Neural progenitor cell (in vitro differentiated cells): ENCODE measurements at regions not wholly inside any gene's neighbourhood (a gene's known extent, or its start where the extent isn't known, plus 50 kb on each side); places are given as distances from the start of the nearest gene placed in this dataset.
"Not testable (repeated sequence)": the region's sequence is repeated elsewhere in the genome, so short reads cannot be mapped to it uniquely, and the experiment has no call there.

ENCODE experiments used
- DNase-seq: peaks from one replicate; pipeline ENCODE4 v3.0.0-alpha.2; 2016; ENCODE audit warnings: low spot score
- H2AFZ ChIP-seq: fragments of 200-600 bp; sonication (generic); replicated peaks from 2 replicates; pipeline ENCODE4 v1.6.1; 2016; ENCODE audit warnings: antibody characterized with exemption
- H3F3A ChIP-seq: fragments of 200-600 bp; sonication (generic); 2 replicates; pipeline ENCODE4 v1.6.1; 2016; ENCODE audit warnings: antibody characterized with exemption, low read depth
- H3K27ac ChIP-seq: fragments of 200-600 bp; sonication (generic); 2 replicates; pipeline ENCODE4 v1.5.1; 2016; ENCODE audit warnings: mild to moderate bottlenecking
- H3K27me3 ChIP-seq: fragments of 200-600 bp; sonication (generic); 2 replicates; pipeline ENCODE4 v1.6.1; 2016; ENCODE audit warnings: mild to moderate bottlenecking, moderate library complexity
- H3K36me3 ChIP-seq: fragments of 200-600 bp; sonication (generic); 2 replicates; pipeline ENCODE4 v1.5.1; 2016
- H3K4me1 ChIP-seq: fragments of 200-600 bp; sonication (generic); 2 replicates; pipeline ENCODE4 v1.6.1; 2016; ENCODE audit warnings: mixed run types
- H3K4me2 ChIP-seq: fragments of 200-600 bp; sonication (generic); 2 replicates; pipeline ENCODE4 v1.6.1; 2016
- H3K4me3 ChIP-seq: fragments of 200-600 bp; sonication (generic); 2 replicates; pipeline ENCODE4 v1.5.1; 2016
- H3K79me2 ChIP-seq: fragments of 200-600 bp; sonication (generic); 2 replicates; pipeline ENCODE4 v1.6.1; 2016; ENCODE audit warnings: low read depth
- H3K9ac ChIP-seq: fragments of 200-600 bp; sonication (generic); 2 replicates; pipeline ENCODE4 v1.6.1; 2016
- H3K9me3 ChIP-seq: fragments of 200-600 bp; sonication (generic); 2 replicates; pipeline ENCODE4 v1.5.1; 2016; ENCODE audit warnings: low read depth
- H4K20me1 ChIP-seq: fragments of 200-600 bp; sonication (generic); 2 replicates; pipeline ENCODE4 v1.6.1; 2016; ENCODE audit warnings: low read depth
- H3K27ac Mint-ChIP-seq: 3 replicates; pipeline ENCODE4 v1.8.0; 2021; ENCODE audit warnings: mixed read lengths
- H3K27me3 Mint-ChIP-seq: 2 replicates; pipeline ENCODE4 v1.8.0; 2022; ENCODE audit warnings: low read depth, mild to moderate bottlenecking, inconsistent platforms, moderate library complexity, mixed read lengths; ENCODE audit not compliant: insufficient read depth
- H3K36me3 Mint-ChIP-seq: 3 replicates; pipeline ENCODE4 v1.8.0; 2021; ENCODE audit warnings: mixed read lengths
- H3K4me1 Mint-ChIP-seq: 3 replicates; pipeline ENCODE4 v1.8.0; 2021; ENCODE audit warnings: mixed read lengths
- H3K4me3 Mint-ChIP-seq: 3 replicates; pipeline ENCODE4 v1.8.0; 2021; ENCODE audit warnings: mild to moderate bottlenecking, moderate library complexity, mixed read lengths
- H3K9me3 Mint-ChIP-seq: 3 replicates; pipeline ENCODE4 v1.8.0; 2020; ENCODE audit warnings: mixed read lengths
- EZH2 ChIP-seq: fragments of 200-600 bp; sonication (generic); IDR thresholded peaks from 2 replicates; pipeline ENCODE4 v1.6.1; 2017; ENCODE audit warnings: antibody characterized with exemption, mild to moderate bottlenecking, moderate library complexity
- EZH2phosphoT487 ChIP-seq: fragments of 200-600 bp; sonication (generic); IDR thresholded peaks from 2 replicates; pipeline ENCODE4 v1.6.1; 2017; ENCODE audit warnings: antibody characterized with exemption
- TF ChIP-seq, protein P1 (sequence below): fragments of 200-600 bp; sonication (generic); IDR thresholded peaks from 2 replicates; pipeline ENCODE4 v1.5.1; 2017; ENCODE audit warnings: antibody characterized with exemption, mild to moderate bottlenecking

DNA sequence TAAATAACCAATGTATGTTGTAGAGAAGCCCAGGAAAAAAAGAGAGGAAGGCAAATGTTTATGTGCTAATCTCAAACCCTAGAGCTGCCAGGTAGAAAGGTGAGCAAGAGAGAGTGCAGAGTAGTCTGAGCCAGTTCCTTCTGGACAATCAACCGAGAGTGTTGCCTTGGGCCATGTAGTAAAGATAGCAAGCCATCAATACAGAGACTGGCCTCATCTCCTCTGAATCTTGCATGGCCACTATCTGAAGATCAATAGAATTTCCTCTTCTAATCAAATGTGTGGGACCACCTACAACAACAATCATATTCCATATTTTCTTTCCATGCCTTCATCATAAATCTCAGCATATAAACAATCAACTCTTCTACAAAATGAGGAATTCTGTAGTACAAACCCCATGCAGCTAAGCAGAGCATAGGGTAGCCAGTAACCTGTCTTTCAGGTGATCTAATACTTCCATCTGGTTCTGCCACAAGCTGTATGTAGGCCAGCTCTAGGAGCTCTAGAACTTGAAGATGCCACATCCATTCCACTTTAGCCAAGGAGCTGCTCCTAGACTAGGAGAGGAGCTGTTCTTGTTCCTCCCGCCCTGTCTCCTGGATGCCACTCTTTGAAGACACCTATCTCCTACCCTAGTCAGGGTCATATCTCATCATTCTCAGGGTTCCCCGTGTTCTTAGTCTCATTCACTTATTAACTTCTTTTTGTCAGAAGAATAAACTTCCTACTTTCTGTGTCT lies 75.8 kb upstream of the SLC38A4 start:
- H3K27me3 ChIP-seq, result no peaks in the 10 kb centered on the region
- no peaks in the 10 kb centered on the region for H4K20me1 ChIP-seq
- H3F3A ChIP-seq, result no peaks in the 10 kb centered on the region
- Mint-ChIP-seq H3K4me1 (no peaks in the 10 kb centered on the region), H3K4me3 (no peak overlapping the region), H3K9me3 (no peaks in the 10 kb centered on the region), H3K27me3 (no peaks in the 10 kb centered on the region), H3K27ac (no peak overlapping the region), H3K36me3 (no peaks in the 10 kb centered on the region)
- no peak overlapping the region for H3K9ac ChIP-seq
- no peak overlapping the region for H3K4me2 ChIP-seq
- H3K27ac ChIP-seq, result no peak overlapping the region
- H3K4me1 ChIP-seq, result no peaks in the 10 kb centered on the region
- no peak for TF ChIP-seq EZH2phosphoT487
- TF ChIP-seq EZH2, result no peak
- TF ChIP-seq, protein P1, sequence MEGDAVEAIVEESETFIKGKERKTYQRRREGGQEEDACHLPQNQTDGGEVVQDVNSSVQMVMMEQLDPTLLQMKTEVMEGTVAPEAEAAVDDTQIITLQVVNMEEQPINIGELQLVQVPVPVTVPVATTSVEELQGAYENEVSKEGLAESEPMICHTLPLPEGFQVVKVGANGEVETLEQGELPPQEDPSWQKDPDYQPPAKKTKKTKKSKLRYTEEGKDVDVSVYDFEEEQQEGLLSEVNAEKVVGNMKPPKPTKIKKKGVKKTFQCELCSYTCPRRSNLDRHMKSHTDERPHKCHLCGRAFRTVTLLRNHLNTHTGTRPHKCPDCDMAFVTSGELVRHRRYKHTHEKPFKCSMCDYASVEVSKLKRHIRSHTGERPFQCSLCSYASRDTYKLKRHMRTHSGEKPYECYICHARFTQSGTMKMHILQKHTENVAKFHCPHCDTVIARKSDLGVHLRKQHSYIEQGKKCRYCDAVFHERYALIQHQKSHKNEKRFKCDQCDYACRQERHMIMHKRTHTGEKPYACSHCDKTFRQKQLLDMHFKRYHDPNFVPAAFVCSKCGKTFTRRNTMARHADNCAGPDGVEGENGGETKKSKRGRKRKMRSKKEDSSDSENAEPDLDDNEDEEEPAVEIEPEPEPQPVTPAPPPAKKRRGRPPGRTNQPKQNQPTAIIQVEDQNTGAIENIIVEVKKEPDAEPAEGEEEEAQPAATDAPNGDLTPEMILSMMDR, result no peak
- no peak for DNase-seq
- H2AFZ ChIP-seq, result no peak overlapping the region
- H3K9me3 ChIP-seq, result no peaks in the 10 kb centered on the region
- no peaks in the 10 kb centered on the region for H3K36me3 ChIP-seq
- H3K4me3 ChIP-seq, result no peak overlapping the region
- no peaks in the 10 kb centered on the region for H3K79me2 ChIP-seq

DNA sequence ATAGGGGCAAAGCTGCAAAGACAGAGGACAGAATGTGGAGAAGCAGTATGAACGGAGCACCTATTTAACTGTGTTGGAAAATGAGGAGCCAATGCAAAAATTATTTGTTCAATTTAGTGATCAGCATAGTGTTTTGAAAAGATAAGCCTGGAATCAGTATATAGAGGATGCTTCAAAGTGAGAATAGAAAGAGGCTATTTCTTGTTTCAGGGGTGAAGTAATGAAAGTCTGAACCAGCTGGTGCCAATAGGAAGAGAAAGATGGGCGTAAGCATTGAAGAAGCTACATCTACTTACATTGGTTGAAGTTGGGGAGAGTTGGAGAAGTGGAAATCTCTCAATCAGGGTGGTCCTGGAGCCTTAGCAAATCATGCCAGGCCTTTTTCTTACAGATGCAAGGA lies 77.3 kb upstream of the SLC38A4 start:
- no peaks in the 10 kb centered on the region for H3K79me2 ChIP-seq
- no peak overlapping the region for H3K4me3 Mint-ChIP-seq
- H3K27ac ChIP-seq, result no peak overlapping the region
- H3K36me3 ChIP-seq, result no peaks in the 10 kb centered on the region
- no peaks in the 10 kb centered on the region for H3K4me1 Mint-ChIP-seq
- no peaks in the 10 kb centered on the region for H3K27me3 Mint-ChIP-seq
- no peaks in the 10 kb centered on the region for H3K4me1 ChIP-seq
- H3K9ac ChIP-seq, result no peak overlapping the region
- TF ChIP-seq, protein P1, result no peak
- TF ChIP-seq EZH2 (no peak), EZH2phosphoT487 (no peak)
- H2AFZ ChIP-seq, result no peak overlapping the region
- no peak overlapping the region for H3K27ac Mint-ChIP-seq
- DNase-seq, result no peak
- H3F3A ChIP-seq, result no peaks in the 10 kb centered on the region
- H3K27me3 ChIP-seq, result no peaks in the 10 kb centered on the region
- H3K9me3 ChIP-seq, result no peaks in the 10 kb centered on the region
- no peaks in the 10 kb centered on the region for H4K20me1 ChIP-seq
- H3K4me3 ChIP-seq, result no peak overlapping the region
- H3K36me3 Mint-ChIP-seq, result no peaks in the 10 kb centered on the region
- no peaks in the 10 kb centered on the region for H3K9me3 Mint-ChIP-seq
- H3K4me2 ChIP-seq, result no peak overlapping the region

DNA sequence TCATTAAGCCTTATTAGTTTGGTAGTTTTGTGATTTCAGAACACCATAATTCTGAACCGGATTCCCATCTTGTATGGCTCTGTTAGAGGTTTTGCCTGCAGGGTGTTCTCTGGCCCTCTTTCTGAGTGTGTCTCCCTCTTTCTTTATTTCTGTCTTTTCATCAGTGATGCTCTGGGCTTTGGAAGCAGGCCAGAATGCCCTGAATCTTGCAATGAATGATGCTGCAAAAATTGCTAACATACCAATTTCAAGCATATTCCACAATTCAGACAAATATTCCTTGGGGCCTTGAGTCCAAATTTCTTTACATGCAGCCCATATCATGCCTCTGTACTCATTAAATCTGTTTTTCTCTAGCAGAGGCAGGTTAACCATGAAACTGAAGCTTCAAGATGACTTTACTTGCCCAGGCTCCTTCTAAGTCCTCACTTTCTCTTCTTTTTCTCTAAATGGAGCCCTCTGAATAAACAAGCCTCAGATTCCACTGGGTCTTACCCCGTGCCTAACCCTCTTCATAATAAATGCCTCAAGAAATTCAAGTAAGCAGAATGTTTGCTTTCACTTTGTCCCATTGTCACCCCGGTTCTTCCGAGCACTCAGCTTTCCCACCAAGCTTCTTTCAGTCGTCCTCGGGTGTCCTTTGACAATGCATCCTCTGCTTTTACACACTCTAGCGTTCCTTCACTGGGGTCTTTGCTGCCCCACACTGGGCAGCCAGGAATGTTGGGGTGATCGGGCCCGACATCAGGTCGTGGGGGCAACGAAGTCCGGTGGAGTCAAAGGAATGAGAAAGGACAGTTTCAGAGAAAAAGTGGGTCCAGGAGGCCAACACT lies 78.8 kb upstream of the SLC38A4 start:
- H3K4me1 ChIP-seq, result no peaks in the 10 kb centered on the region
- no peak overlapping the region for H3K9ac ChIP-seq

DNA sequence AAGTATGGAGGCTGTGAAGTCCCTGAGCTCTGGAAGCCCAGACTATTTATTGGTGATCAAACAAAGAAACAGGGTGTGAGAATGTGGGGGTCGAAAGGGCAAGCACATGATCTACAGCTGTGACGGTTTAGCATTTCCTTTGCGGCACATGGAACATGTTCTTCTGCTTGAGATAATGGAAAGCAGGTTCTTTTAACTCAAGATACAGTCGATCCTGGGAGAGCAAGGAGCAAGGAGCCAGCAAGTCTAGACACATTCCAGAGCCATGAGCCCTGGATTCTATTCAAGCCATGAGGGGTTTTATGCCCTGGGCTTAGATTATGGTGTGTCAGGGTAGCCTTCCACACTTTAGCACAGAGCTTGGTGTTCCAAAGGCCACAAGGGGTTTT lies 79.4 kb upstream of the SLC38A4 start:
- not testable (repeated sequence) for H4K20me1 ChIP-seq, H3K4me3 Mint-ChIP-seq, H3K27ac ChIP-seq, H3K36me3 Mint-ChIP-seq, DNase-seq, H3K27me3 ChIP-seq, H3K27me3 Mint-ChIP-seq, H3K27ac Mint-ChIP-seq, H3K36me3 ChIP-seq, H3F3A ChIP-seq, H3K9ac ChIP-seq, H3K4me3 ChIP-seq, H3K4me2 ChIP-seq, H3K79me2 ChIP-seq, H3K4me1 Mint-ChIP-seq, H3K9me3 ChIP-seq, H3K9me3 Mint-ChIP-seq, H3K4me1 ChIP-seq
- H2AFZ ChIP-seq, result peak overlapping the region; percentile 40

More for the DNA sequence above, 78.8 kb upstream of the SLC38A4 start:
- peak overlapping the region; percentile 40 for H2AFZ ChIP-seq
- H3K79me2 ChIP-seq, result no peaks in the 10 kb centered on the region
- H3K9me3 ChIP-seq, result no peaks in the 10 kb centered on the region
- no peaks in the 10 kb centered on the region for H3K4me1 Mint-ChIP-seq
- no peaks in the 10 kb centered on the region for H3K27me3 ChIP-seq
- no peaks in the 10 kb centered on the region for H3K36me3 ChIP-seq
- no peak overlapping the region for H3K27ac ChIP-seq
- H3F3A ChIP-seq, result no peaks in the 10 kb centered on the region
- H3K4me3 ChIP-seq, result no peak overlapping the region
- no peak overlapping the region for H3K4me3 Mint-ChIP-seq
- H3K9me3 Mint-ChIP-seq, result peaks cover 2% of the 10 kb centered on the region
- no peaks in the 10 kb centered on the region for H4K20me1 ChIP-seq
- no peak for DNase-seq
- TF ChIP-seq, protein P1, result no peak
- TF ChIP-seq EZH2phosphoT487 (no peak), EZH2 (no peak)
- no peaks in the 10 kb centered on the region for H3K36me3 Mint-ChIP-seq
- H3K27me3 Mint-ChIP-seq, result no peaks in the 10 kb centered on the region
- no peak overlapping the region for H3K4me2 ChIP-seq
- no peak overlapping the region for H3K27ac Mint-ChIP-seq
